ENCODE measurements at regions not wholly inside any gene's neighbourhood (a gene's known extent, or its start where the extent isn't known, plus 50 kb on each side); places are given as distances from the start of the nearest gene placed in this dataset.

DNA sequence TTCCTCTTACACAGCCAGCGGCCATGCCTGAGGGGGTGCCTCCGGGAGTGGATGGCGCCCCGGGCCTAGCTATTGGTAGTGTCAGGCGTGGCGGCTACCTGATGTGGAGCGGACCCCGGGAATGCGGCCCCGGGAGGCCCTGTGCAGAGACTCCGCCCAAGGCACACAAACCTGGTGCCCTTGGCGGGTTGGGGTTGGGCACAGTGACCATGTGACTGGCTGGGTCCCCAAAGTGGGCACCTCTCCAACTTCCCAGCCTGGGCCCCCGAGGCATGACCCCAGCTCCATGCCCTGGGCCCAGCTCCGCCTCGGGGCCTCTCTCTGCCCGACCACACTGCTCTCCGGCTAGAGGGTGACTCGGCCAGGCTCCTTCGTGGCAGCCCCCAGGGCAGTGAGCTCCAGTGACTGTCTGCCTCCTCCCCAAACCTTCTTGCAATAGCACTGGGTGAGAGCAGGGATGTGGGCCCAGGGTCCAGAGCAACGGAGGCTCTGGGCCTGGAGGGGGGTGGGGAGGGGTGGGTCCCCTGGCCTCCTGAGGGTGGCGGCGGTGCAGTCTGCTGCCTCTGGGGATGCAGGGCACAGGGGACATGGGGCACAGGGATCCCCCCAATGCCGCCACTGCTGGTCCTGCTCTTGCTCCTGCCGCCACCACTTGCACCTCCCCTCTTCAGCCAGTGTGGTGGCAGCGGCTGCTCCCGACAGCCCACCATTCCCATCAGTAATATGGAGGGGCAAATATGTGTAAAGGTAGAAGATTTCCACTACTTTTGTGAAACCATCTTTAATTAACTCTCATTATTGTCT lies 942.9 kb upstream of the EPHA7 start:
- Mint-ChIP-seq H3K27ac (no peak overlapping the region), H3K36me3 (no peaks in the 10 kb centered on the region), H3K4me1 (no peaks in the 10 kb centered on the region), H3K27me3 (no peaks in the 10 kb centered on the region), H3K4me3 (no peak overlapping the region), H3K9me3 (ENCODE audit: low read depth) (peaks cover 3% of the 10 kb centered on the region)
- no peak for ATAC-seq
- no peak for DNase-seq
- CTCF ChIA-PET = no interaction called here

DNA sequence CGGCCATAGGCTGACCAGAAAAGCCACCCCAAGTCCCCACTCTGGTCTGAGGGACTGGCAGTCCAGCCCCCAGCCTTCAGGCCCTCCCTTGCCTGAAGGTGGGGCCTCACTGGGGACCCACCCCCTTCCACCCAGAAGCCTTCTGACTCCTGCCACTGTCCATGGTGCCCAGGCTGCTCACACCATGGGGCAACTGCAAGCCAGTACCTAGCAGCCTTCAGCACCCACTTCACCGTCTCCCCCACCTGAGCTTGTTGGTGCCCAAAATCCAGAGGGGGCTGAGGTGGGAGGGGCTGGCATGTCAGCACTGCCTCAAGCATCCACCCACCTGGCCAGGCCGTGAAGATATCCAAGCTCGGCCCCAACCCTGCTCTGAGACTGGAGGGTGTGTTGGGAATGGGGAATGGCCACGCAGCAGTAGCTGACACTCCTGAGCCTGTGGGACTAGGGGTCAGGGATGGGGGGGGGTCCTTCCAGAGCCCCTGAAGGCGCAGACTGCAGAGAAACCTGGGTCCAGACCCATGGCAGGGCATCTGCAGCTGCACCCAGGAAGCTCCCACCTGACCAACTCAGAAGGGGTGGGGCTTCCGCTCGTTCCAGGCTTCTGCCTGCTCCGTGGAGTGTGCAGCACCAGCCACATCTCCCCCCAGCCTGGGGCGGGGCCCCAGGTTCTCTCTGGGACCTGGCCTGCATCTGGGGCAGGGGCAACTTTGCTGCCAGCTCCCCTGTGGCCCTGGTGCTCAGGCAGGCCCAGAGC lies 942.1 kb upstream of the EPHA7 start:
- Mint-ChIP-seq H3K27me3 (no peaks in the 10 kb centered on the region), H3K4me1 (no peaks in the 10 kb centered on the region), H3K9me3 (ENCODE audit: low read depth) (peaks cover 3% of the 10 kb centered on the region), H3K4me3 (no peak overlapping the region), H3K36me3 (no peaks in the 10 kb centered on the region), H3K27ac (no peak overlapping the region)
- no peak for ATAC-seq
- CTCF ChIA-PET = no interaction called here
- DNase-seq = no peak

GRCh38 chr6:94357381-94357980 lies 938.1 kb upstream of the EPHA7 start:
- Mint-ChIP-seq H3K27ac (no peak overlapping the region), H3K27me3 (no peaks in the 10 kb centered on the region), H3K4me3 (no peak overlapping the region), H3K36me3 (no peaks in the 10 kb centered on the region), H3K4me1 (no peaks in the 10 kb centered on the region), H3K9me3 (ENCODE audit: low read depth) (peaks cover 2% of the 10 kb centered on the region)
- CTCF ChIA-PET = no interaction called here
- ATAC-seq (no peak), DNase-seq (no peak)

GRCh38 chr6:94350833-94351232 lies 931.5 kb upstream of the EPHA7 start:
- H3K27ac Mint-ChIP-seq = no peak overlapping the region
- DNase-seq (no peak), ATAC-seq (no peak)
- no peaks in the 10 kb centered on the region for H3K36me3 Mint-ChIP-seq
- H3K27me3 Mint-ChIP-seq = no peaks in the 10 kb centered on the region
- no peaks in the 10 kb centered on the region for H3K4me1 Mint-ChIP-seq
- CTCF ChIA-PET = no interaction called here
- H3K4me3 Mint-ChIP-seq = no peak overlapping the region
- peaks cover 4% of the 10 kb centered on the region for H3K9me3 Mint-ChIP-seq (ENCODE audit: low read depth)

GRCh38 chr6:94349227-94349626 lies 929.9 kb upstream of the EPHA7 start:
- Mint-ChIP-seq H3K9me3 (ENCODE audit: low read depth) (peaks cover 2% of the 10 kb centered on the region), H3K4me1 (no peaks in the 10 kb centered on the region), H3K36me3 (no peaks in the 10 kb centered on the region), H3K27ac (no peak overlapping the region), H3K27me3 (no peaks in the 10 kb centered on the region), H3K4me3 (no peak overlapping the region)
- CTCF ChIA-PET = no interaction called here
- DNase-seq (no peak), ATAC-seq (no peak)

GRCh38 chr6:94344866-94345265 lies 925.5 kb upstream of the EPHA7 start:
- no peaks in the 10 kb centered on the region for H3K36me3 Mint-ChIP-seq
- CTCF ChIA-PET = no interaction called here
- no peak overlapping the region for H3K4me3 Mint-ChIP-seq
- DNase-seq = no peak
- no peak overlapping the region for H3K27ac Mint-ChIP-seq
- ATAC-seq = no peak
- H3K27me3 Mint-ChIP-seq = no peaks in the 10 kb centered on the region
- peaks cover 5% of the 10 kb centered on the region for H3K9me3 Mint-ChIP-seq (ENCODE audit: low read depth)
- no peaks in the 10 kb centered on the region for H3K4me1 Mint-ChIP-seq

GRCh38 chr6:94341173-94341572 lies 921.8 kb upstream of the EPHA7 start:
- DNase-seq (no peak), ATAC-seq (no peak)
- H3K36me3 Mint-ChIP-seq = no peaks in the 10 kb centered on the region
- H3K9me3 Mint-ChIP-seq (ENCODE audit: low read depth) = peaks cover 4% of the 10 kb centered on the region
- CTCF ChIA-PET = no interaction called here
- no peaks in the 10 kb centered on the region for H3K27me3 Mint-ChIP-seq
- no peak overlapping the region for H3K27ac Mint-ChIP-seq
- H3K4me3 Mint-ChIP-seq = no peak overlapping the region
- no peaks in the 10 kb centered on the region for H3K4me1 Mint-ChIP-seq

- no peaks in the 10 kb centered on the region for H3K36me3 Mint-ChIP-seq
- H3K9me3 Mint-ChIP-seq (ENCODE audit: low read depth) = peaks cover 6% of the 10 kb centered on the region
- no peaks in the 10 kb centered on the region for H3K27me3 Mint-ChIP-seq
- no peak for ATAC-seq
- no peak for DNase-seq
- H3K4me1 Mint-ChIP-seq = no peaks in the 10 kb centered on the region
- no peak overlapping the region for H3K27ac Mint-ChIP-seq
- H3K4me3 Mint-ChIP-seq = no peak overlapping the region
- CTCF ChIA-PET = no interaction called here
Observed at GRCh38 chr6:94323853-94324252, 904.5 kb upstream of the EPHA7 start.

DNA sequence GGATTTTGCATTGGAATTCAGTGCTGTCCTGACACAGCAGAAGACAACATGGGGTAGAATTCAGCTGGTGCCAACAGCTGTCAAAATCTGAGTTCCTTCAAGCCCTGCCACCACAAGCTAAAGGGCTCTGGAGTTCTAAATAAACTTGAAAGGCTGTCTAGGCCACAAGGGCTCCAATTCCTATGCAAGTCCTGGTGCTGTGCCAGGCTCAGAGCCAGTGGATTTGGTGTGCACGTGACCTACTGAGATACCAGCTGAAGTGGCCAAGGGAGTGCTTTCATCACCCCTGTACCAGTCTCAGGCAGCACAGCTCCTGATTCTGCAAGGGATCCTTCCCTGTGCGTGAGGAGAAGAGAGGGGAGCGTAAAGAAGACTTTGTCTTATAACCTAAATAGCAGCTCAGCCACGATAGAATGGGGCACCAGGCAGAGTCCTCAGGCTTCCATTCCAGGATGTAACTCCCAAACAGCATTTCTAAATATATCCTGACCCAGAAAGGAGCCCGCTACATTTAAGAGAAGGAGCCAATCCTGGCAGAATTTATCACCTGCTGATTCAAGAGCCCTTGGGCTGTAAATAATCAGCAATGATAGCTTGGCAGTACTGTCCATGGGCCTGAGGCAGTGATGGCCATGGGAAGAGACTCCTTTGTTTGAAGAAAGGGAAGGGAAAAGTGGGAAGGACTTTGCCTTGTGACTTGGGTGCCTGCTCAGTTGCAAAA lies 881.2 kb upstream of the EPHA7 start:
- ATAC-seq = no peak
- H3K4me3 Mint-ChIP-seq = no peak overlapping the region
- CTCF ChIA-PET = no interaction called here

DNA sequence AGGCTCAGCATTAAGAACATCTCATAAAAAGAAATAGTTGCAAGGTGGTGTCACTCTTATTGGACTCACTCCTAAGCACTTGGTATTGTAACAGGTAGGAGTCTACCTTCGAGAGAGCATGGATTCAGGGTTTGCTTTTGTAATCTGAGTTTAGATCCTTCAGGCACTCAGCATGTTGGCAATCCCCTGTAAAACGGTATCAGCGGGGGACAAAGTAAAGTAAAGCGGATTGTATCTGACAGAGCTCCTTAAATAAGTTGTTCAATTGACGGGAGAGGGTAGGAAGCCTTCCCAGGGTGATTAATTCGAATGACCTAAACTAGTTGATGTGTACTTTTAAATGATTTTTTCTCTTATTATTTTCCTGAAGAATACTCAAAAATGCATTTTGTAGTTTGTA lies 869.8 kb upstream of the EPHA7 start:
- Mint-ChIP-seq H3K4me1 (no peaks in the 10 kb centered on the region), H3K27ac (no peak overlapping the region), H3K9me3 (ENCODE audit: low read depth) (peaks cover 2% of the 10 kb centered on the region), H3K36me3 (no peaks in the 10 kb centered on the region), H3K27me3 (no peaks in the 10 kb centered on the region), H3K4me3 (no peak overlapping the region)
- DNase-seq = no peak
- CTCF ChIA-PET = no interaction called here
- ATAC-seq = no peak

More for the DNA sequence above, 881.2 kb upstream of the EPHA7 start:
- Mint-ChIP-seq H3K27me3 (no peaks in the 10 kb centered on the region), H3K36me3 (no peaks in the 10 kb centered on the region), H3K4me1 (no peaks in the 10 kb centered on the region), H3K9me3 (ENCODE audit: low read depth) (peaks cover 6% of the 10 kb centered on the region), H3K27ac (no peak overlapping the region)
- no peak for DNase-seq

DNA sequence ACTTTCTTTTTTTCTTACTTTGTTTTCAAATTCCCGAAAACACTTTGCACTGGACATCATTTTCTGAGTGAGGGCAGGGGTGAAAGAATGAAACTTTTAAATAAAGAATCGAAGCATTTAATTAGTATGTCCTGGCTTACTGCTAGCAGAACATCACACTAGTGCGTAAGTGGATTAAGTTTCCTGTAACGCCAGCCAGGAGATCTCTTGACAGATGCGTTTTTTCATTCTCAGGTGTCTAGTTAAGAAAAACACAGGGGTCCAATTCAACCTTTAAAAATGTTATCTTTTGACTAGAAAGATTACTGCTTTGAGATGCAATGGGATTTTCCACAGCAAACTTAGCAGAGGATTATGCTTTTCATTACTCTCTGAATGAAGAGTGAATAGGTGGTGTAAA lies 858.8 kb upstream of the EPHA7 start:
- no peak for DNase-seq
- no peaks in the 10 kb centered on the region for H3K9me3 Mint-ChIP-seq (ENCODE audit: low read depth)
- no peaks in the 10 kb centered on the region for H3K4me1 Mint-ChIP-seq
- H3K4me3 Mint-ChIP-seq = no peak overlapping the region
- no peaks in the 10 kb centered on the region for H3K27me3 Mint-ChIP-seq
- H3K36me3 Mint-ChIP-seq = no peaks in the 10 kb centered on the region
- CTCF ChIA-PET = no interaction called here
- H3K27ac Mint-ChIP-seq = no peak overlapping the region
- no peak for ATAC-seq

DNA sequence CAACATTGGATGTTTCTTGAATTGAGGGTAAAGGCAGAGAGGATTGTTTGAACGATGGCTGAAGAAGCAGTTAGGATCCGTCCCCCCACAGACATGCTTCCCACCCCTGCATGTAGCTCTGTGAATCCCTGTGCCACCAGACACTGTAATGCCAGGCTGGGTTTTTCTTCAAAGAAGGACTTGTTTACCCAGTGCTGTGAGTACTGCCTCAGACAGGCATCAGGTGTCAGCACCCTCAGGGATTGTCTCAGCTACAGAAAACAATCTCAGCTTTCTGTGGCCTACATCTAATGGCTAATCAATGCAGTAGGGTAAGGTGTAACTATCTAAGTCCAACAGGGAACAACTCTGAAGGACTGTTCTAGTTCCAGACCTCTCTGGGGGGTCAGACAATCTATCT lies 853.0 kb upstream of the EPHA7 start:
- Mint-ChIP-seq H3K27me3 (no peaks in the 10 kb centered on the region), H3K27ac (no peak overlapping the region), H3K4me3 (no peak overlapping the region), H3K4me1 (no peaks in the 10 kb centered on the region), H3K36me3 (no peaks in the 10 kb centered on the region), H3K9me3 (ENCODE audit: low read depth) (no peaks in the 10 kb centered on the region)
- ATAC-seq = no peak
- DNase-seq = no peak
- CTCF ChIA-PET = no interaction called here

DNA sequence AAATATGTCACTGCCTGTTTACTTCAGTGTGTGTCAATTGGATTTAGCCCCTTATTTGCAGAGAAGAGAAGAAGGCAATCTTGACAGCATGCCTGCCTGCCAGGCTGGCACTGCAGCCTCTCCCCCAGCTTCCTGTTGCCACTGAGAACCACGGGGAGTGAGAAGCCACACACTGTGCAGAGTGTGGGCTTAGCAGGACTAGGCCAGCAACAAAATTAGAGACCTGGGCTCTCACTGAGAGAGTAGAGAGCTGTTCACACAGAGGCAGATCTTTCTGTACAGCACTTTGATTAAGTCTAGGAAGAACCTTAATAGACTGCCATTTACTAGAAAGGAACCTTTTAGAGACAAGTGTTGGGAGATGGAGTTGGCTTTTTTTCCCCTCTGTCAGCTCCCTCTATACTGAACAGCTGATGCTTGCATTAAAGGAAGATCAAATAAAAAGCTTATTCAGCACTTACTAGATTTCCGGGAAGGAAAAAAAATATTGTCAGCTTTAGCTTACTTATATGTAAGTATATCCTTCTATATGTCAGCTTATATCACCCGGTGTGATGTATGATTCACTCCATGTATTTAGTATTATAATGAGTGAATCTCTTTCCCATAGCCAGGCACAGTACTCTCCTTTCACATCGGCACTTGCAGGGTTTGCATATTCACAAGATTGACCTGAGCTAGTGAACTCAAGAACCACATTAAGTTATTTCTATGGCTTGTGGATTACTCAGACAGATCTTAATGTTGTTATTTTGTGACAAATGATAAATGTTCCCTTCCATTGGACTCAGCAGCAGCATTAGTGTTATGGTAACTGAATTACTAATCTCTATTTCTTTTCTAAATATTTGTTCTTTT lies 851.0 kb upstream of the EPHA7 start:
- Mint-ChIP-seq H3K27me3 (no peaks in the 10 kb centered on the region), H3K4me1 (no peaks in the 10 kb centered on the region), H3K27ac (no peak overlapping the region), H3K36me3 (no peaks in the 10 kb centered on the region), H3K9me3 (ENCODE audit: low read depth) (peaks cover 8% of the 10 kb centered on the region), H3K4me3 (no peak overlapping the region)
- DNase-seq (no peak), ATAC-seq (no peak)
- CTCF ChIA-PET = no interaction called here
